ENCODE measurements at regions not wholly inside any gene's neighbourhood (a gene's known extent, or its start where the extent isn't known, plus 50 kb on each side); places are given as distances from the start of the nearest gene placed in this dataset.

- BruUV-seq (replicated peaks), result no TSS peak
- H2AFZ ChIP-seq (ENCODE audit: low read length), result no peak overlapping the region
- TF ChIP-seq EZH2phosphoT487 (IDR thresholded peaks at IDR 0.05; ENCODE audit: borderline replicate concordance, low read depth, low read length) (no peak), CTCF (conservative IDR thresholded peaks at IDR 0.05; ENCODE audit: low read length) (no peak)
Observed at GRCh38 chr4:111639120-111639690, 506.0 kb upstream of the FAM241A start.

GRCh38 chr4:111639876-111640275, 505.4 kb upstream of the FAM241A start:
- H4K20me1 ChIP-seq (ENCODE audit: insufficient read depth, low read length), result no peaks in the 10 kb centered on the region
- no peak overlapping the region for H3K27ac ChIP-seq (ENCODE audit: low read depth, low read length, poor library complexity, severe bottlenecking)
- H3K4me3 ChIP-seq (ENCODE audit: low read depth, low read length, poor library complexity, severe bottlenecking), result no peak overlapping the region
- ChIA-PET CTCF (ENCODE audit: unreplicated experiment) (no interaction called here), POLR2A (no interaction called here)
- no peaks in the 10 kb centered on the region for H3K36me3 ChIP-seq (ENCODE audit: insufficient read depth, low read length)
- no peaks in the 10 kb centered on the region for H3K9me2 ChIP-seq (ENCODE audit: insufficient read depth, low read length)
- H3K79me2 ChIP-seq (ENCODE audit: insufficient read depth, low read depth, low read length), result no peaks in the 10 kb centered on the region
- DNase-seq (ENCODE audit: low spot score), result no peak
- no peaks in the 10 kb centered on the region for H3K9me3 ChIP-seq (ENCODE audit: low read length)
- H3K4me2 ChIP-seq (ENCODE audit: low read length), result no peak overlapping the region
- intact Hi-C loops (cut with micrococcal nuclease; ENCODE audit: unreplicated experiment), result loop anchor here (5.0 to 10.0 kb wide), 2 partner anchors 212 to 1005 kb away; no protein-coding TSS in a partner anchor
- no peak for TF ChIP-seq EZH2phosphoT487 (IDR thresholded peaks at IDR 0.05; ENCODE audit: borderline replicate concordance, low read depth, low read length)
- H2AFZ ChIP-seq (ENCODE audit: low read length), result no peak overlapping the region
- no TSS peak for BruUV-seq (replicated peaks)
- H3K4me1 ChIP-seq (ENCODE audit: insufficient read depth, low read length, poor library complexity, severe bottlenecking), result no peaks in the 10 kb centered on the region

More at GRCh38 chr4:111639120-111639690, 506.0 kb upstream of the FAM241A start:
- no peaks in the 10 kb centered on the region for H3K36me3 ChIP-seq (ENCODE audit: insufficient read depth, low read length)
- no peaks in the 10 kb centered on the region for H3K9me2 ChIP-seq (ENCODE audit: insufficient read depth, low read length)
- CTCF ChIA-PET (ENCODE audit: unreplicated experiment), result no interaction called here
- no peak for DNase-seq (ENCODE audit: low spot score)
- H3K27ac ChIP-seq (ENCODE audit: low read depth, low read length, poor library complexity, severe bottlenecking), result no peak overlapping the region
- POLR2A ChIA-PET, result no interaction called here
- intact Hi-C loops (cut with micrococcal nuclease; ENCODE audit: unreplicated experiment), result loop anchor here (10.0 kb wide), 1 partner anchor 1004 kb away; no protein-coding TSS in a partner anchor
- H4K20me1 ChIP-seq (ENCODE audit: insufficient read depth, low read length), result no peaks in the 10 kb centered on the region
- no peaks in the 10 kb centered on the region for H3K79me2 ChIP-seq (ENCODE audit: insufficient read depth, low read depth, low read length)
- H3K4me2 ChIP-seq (ENCODE audit: low read length), result no peak overlapping the region
- H3K4me1 ChIP-seq (ENCODE audit: insufficient read depth, low read length, poor library complexity, severe bottlenecking), result no peaks in the 10 kb centered on the region
- no peaks in the 10 kb centered on the region for H3K9me3 ChIP-seq (ENCODE audit: low read length)
- no peak overlapping the region for H3K4me3 ChIP-seq (ENCODE audit: low read depth, low read length, poor library complexity, severe bottlenecking)

- no peak overlapping the region for H2AFZ ChIP-seq (ENCODE audit: low read length)
- TF ChIP-seq CTCF (conservative IDR thresholded peaks at IDR 0.05; ENCODE audit: low read length), result peak; percentile 98
- no peak for TF ChIP-seq EZH2phosphoT487 (IDR thresholded peaks at IDR 0.05; ENCODE audit: borderline replicate concordance, low read depth, low read length)
- peak; percentile 81 for DNase-seq (ENCODE audit: low spot score)
- no peaks in the 10 kb centered on the region for H3K36me3 ChIP-seq (ENCODE audit: insufficient read depth, low read length)
- CTCF ChIA-PET (ENCODE audit: unreplicated experiment), result no interaction called here
- H3K4me3 ChIP-seq (ENCODE audit: low read depth, low read length, poor library complexity, severe bottlenecking), result no peak overlapping the region
- H3K27ac ChIP-seq (ENCODE audit: low read depth, low read length, poor library complexity, severe bottlenecking), result no peak overlapping the region
- no peak overlapping the region for H3K4me2 ChIP-seq (ENCODE audit: low read length)
- intact Hi-C loops (cut with micrococcal nuclease; ENCODE audit: unreplicated experiment), result loop anchor here (1.0 to 5.0 kb wide), 2 partner anchors 210 to 389 kb away; no protein-coding TSS in a partner anchor
- no peaks in the 10 kb centered on the region for H3K4me1 ChIP-seq (ENCODE audit: insufficient read depth, low read length, poor library complexity, severe bottlenecking)
- no TSS peak for BruUV-seq (replicated peaks)
- no peaks in the 10 kb centered on the region for H3K9me2 ChIP-seq (ENCODE audit: insufficient read depth, low read length)
- no peaks in the 10 kb centered on the region for H4K20me1 ChIP-seq (ENCODE audit: insufficient read depth, low read length)
- H3K9me3 ChIP-seq (ENCODE audit: low read length), result no peaks in the 10 kb centered on the region
- H3K79me2 ChIP-seq (ENCODE audit: insufficient read depth, low read depth, low read length), result no peaks in the 10 kb centered on the region
- POLR2A ChIA-PET, result no interaction called here
Observed at GRCh38 chr4:111641813-111642579, 503.3 kb upstream of the FAM241A start.

Measured in OCI-LY7 (cell line).